Esophagus muscularis mucosa (tissue), 4 donors: ENCODE measurements at regions not wholly inside any gene's neighbourhood (a gene's known extent, or its start where the extent isn't known, plus 50 kb on each side); places are given as distances from the start of the nearest gene placed in this dataset.

Source experiments
- DNase-seq: peaks from one replicate; pipeline ENCODE4 v3.0.0-alpha.2; 2017; ENCODE audit errors: extremely low spot score
- H3K27ac ChIP-seq, 4 donors: fragments of 200-600 bp; sonication (generic); replicated peaks in 1 of 4; 1 replicate in 3 of 4; 2 replicates in 1 of 4; pipeline ENCODE4 v1.5.1; 2016 to 2019; ENCODE audit warnings: mild to moderate bottlenecking in 1 of 4
- H3K27me3 ChIP-seq, 4 donors: fragments of 200-600 bp; sonication (generic); one replicate each; pipeline versions ENCODE4 v1.5.1 to v1.6.0; 2016 to 2019
- H3K36me3 ChIP-seq, 4 donors: fragments of 200-600 bp; sonication (generic); one replicate each; pipeline ENCODE4 v1.5.1; 2016 to 2019
- H3K4me1 ChIP-seq, 4 donors: fragments of 200-600 bp; sonication (generic); one replicate each; pipeline ENCODE4 v1.5.1; 2016 to 2019
- H3K4me3 ChIP-seq, 4 donors: fragments of 200-600 bp; sonication (generic); 1 replicate in 2 of 4; 2 replicates in 2 of 4; pipeline ENCODE4 v1.5.1; 2016 to 2019; ENCODE audit warnings: mild to moderate bottlenecking in 4 of 4, moderate library complexity in 1 of 4
- H3K9me3 ChIP-seq, 4 donors: fragments of 200-600 bp; sonication (generic); 1 replicate in 3 of 4; 2 replicates in 1 of 4; pipeline ENCODE4 v1.5.1; 2016 to 2019
- EP300 ChIP-seq: sonication (generic); formaldehyde crosslinking; IDR thresholded peaks from one replicate; pipeline ENCODE4 v1.6.1; 2017; ENCODE audit warnings: antibody characterized with exemption
- POLR2A ChIP-seq: fragments of 450-650 bp; IDR thresholded peaks from one replicate; pipeline ENCODE4 v1.6.1; 2017; ENCODE audit warnings: antibody characterized with exemption, moderate library complexity, mild to moderate bottlenecking, low read depth
- POLR2AphosphoS5 ChIP-seq, 2 donors: sonication (generic); formaldehyde crosslinking; IDR thresholded peaks; one replicate each; pipeline ENCODE4 v1.6.1; 2017; ENCODE audit warnings: antibody characterized with exemption in 2 of 2
- WGBS: methylation state at CpG from one replicate; pipeline ENCODE4 v1.1.5; 2018; 5-methylcytosine and 5-hydroxymethylcytosine counted together
- intact Hi-C: fragments of 100-400 bp; cut with DNase I; formaldehyde crosslinking; loops from one replicate; pipeline ENCODE4 v1.15.1; 2023
- TF ChIP-seq, protein P1 (sequence below), 3 experiments: fragments of 200-600 bp in 2 of 3; fragments of 450-650 bp in 1 of 3; sonication (generic) in 2 of 3; IDR thresholded peaks; one replicate each; pipeline ENCODE4 v1.5.1; 2017 to 2019; ENCODE audit warnings: antibody characterized with exemption in 3 of 3, mild to moderate bottlenecking in 2 of 3, moderate library complexity in 1 of 3

DNA sequence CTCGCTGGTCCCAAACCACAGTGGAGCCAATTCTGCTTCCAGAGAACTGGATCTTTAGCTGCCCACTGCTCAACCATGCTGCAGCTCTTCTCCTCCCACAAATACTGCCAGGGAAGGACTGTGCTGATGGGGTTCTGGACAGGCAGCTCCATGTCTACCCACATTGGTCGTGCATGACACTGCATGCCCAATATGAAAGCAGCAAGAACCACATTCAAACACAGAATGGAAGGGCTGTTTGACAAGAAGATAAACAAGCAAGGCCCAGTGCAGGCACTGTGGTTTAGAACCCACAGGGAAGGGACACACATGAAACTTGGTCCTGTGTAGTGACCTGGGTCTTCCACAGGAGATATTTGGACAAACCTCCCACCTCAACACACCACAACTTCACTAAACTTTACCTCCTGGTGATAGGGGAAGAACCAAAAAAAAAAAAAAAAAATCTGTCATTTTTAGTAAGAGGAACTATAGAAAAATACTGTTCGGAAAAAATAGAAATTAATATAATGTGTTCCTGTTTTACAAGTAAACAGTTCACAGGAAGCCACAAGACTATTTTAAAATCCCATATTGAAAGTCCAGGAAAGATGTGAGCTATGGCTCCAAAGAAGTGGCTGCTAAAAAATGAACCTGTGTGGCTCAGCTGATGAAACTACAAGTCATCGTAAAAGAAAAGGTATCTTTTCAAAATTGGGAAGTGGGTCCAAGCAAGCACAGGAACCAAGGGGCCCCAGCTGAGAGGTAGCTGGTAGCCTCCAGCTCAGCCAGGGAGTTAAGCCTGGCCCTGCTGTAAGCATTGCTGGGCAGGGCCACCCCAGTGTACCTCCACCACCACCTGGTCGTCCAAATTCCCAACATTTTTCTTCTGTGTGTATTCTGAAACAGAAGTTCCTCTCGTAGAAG is 77.7 kb upstream of the ACAN start:
- DNase-seq: no peak
- Histone ChIP-seq H3K4me3 (no peak overlapping the region), H3K27me3 (peaks cover 0 to 11% (median 0%) of the 10 kb centered on the region in 4 donors), H3K36me3 (no peaks in the 10 kb centered on the region), H3K27ac (no peak overlapping the region), H3K4me1 (no peaks in the 10 kb centered on the region), H3K9me3 (peaks cover 0 to 4% (median 0%) of the 10 kb centered on the region in 4 donors)
- intact Hi-C loops: no loop called here
- 64% methylated on average over 5 of the region's 6 CpGs for WGBS
- TF ChIP-seq POLR2A: no peak
- no peak for TF ChIP-seq POLR2AphosphoS5 (IDR thresholded peaks at IDR 0.05)
- TF ChIP-seq, protein P1, sequence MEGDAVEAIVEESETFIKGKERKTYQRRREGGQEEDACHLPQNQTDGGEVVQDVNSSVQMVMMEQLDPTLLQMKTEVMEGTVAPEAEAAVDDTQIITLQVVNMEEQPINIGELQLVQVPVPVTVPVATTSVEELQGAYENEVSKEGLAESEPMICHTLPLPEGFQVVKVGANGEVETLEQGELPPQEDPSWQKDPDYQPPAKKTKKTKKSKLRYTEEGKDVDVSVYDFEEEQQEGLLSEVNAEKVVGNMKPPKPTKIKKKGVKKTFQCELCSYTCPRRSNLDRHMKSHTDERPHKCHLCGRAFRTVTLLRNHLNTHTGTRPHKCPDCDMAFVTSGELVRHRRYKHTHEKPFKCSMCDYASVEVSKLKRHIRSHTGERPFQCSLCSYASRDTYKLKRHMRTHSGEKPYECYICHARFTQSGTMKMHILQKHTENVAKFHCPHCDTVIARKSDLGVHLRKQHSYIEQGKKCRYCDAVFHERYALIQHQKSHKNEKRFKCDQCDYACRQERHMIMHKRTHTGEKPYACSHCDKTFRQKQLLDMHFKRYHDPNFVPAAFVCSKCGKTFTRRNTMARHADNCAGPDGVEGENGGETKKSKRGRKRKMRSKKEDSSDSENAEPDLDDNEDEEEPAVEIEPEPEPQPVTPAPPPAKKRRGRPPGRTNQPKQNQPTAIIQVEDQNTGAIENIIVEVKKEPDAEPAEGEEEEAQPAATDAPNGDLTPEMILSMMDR (IDR thresholded peaks at IDR 0.05): no peak
- no peak for TF ChIP-seq EP300

DNA sequence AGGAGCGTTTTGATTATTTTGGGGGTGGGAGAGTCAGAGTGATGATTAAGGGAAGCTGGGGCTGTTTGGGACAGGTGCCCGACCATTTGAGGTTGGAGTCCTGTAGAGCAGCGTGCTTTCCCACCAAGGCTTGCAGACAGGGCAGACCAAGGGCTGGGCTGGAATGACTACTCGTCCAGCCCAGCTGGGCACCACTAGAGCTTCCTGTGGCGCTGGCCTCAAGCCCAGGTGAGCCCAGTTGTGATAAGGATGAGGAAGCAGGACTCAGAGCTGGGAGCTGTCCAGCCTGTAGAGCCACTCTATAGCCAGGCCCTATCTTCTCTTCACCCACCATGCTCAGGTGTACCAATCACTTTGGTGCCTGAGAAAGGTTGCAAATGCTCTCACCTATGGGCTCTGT is 75.8 kb upstream of the ACAN start:
- intact Hi-C loops: no loop called here
- WGBS: 75% methylated on average over 5 of the region's 5 CpGs
- Histone ChIP-seq H3K9me3 (peaks cover 0 to 4% (median 0%) of the 10 kb centered on the region in 4 donors), H3K36me3 (no peaks in the 10 kb centered on the region), H3K4me1 (no peaks in the 10 kb centered on the region), H3K27ac (no peak overlapping the region), H3K4me3 (no peak overlapping the region), H3K27me3 (peaks cover 0 to 6% (median 0%) of the 10 kb centered on the region in 4 donors)
- TF ChIP-seq POLR2AphosphoS5 (IDR thresholded peaks at IDR 0.05) (no peak), EP300 (no peak), POLR2A (no peak)
- TF ChIP-seq, protein P1 (IDR thresholded peaks at IDR 0.05): no peak
- DNase-seq: no peak

DNA sequence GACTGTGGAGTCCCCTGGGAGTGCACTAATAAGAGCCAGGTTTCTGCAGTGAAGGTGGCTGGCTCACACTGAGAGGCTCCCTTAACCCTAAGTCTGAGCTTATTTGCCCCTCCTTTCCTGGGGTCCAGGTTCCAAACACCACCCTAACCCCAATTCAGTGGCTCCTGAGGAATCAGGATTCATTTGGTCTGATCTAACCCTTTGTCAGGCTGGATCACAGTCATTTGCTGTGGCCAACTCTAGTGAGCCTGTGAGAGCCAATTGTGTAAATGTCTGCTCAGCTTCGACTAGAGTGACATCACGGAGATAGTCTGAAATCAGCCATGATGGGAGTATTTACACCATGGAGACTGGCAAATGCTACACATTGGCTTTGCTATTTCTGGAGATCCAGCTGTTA is 73.7 kb upstream of the ACAN start:
- no peak overlapping the region for H3K27ac ChIP-seq
- H3K27me3 ChIP-seq: peaks cover 0 to 9% (median 0%) of the 10 kb centered on the region in 4 donors
- DNase-seq: no peak
- intact Hi-C loops: no loop called here
- no peaks in the 10 kb centered on the region for H3K4me1 ChIP-seq
- WGBS: 92% methylated on average over 2 of the region's 2 CpGs
- no peaks in the 10 kb centered on the region for H3K9me3 ChIP-seq
- no peaks in the 10 kb centered on the region for H3K36me3 ChIP-seq
- TF ChIP-seq EP300 (no peak), POLR2A (no peak), POLR2AphosphoS5 (IDR thresholded peaks at IDR 0.05) (no peak)
- TF ChIP-seq, protein P1 (IDR thresholded peaks at IDR 0.05): no peak
- no peak overlapping the region for H3K4me3 ChIP-seq

DNA sequence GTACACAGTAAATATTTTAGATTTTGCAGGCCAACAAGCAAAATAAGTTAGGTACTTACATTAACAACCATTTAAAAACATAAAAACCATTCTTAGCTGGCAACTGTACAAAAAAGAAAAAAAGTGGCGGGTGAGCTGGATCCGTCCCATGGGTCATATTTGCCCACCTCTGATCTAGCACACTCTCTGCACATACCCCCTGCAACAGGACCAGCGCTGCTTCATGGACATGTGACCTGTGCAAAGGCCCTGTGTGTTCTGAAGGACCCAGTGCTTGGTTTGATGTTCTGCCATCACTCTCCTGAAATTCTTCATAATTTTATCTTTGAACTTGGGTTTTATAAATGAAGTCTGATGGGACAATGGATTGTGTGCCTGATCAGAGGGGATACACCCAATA is 72.5 kb upstream of the ACAN start:
- no peaks in the 10 kb centered on the region for H3K9me3 ChIP-seq
- intact Hi-C loops: no loop called here
- no peaks in the 10 kb centered on the region for H3K36me3 ChIP-seq
- no peak for DNase-seq
- 93% methylated on average over 3 of the region's 3 CpGs for WGBS
- TF ChIP-seq POLR2A (no peak), EP300 (no peak), POLR2AphosphoS5 (IDR thresholded peaks at IDR 0.05) (no peak)
- TF ChIP-seq, protein P1 (IDR thresholded peaks at IDR 0.05): no peak
- no peak overlapping the region for H3K27ac ChIP-seq
- peaks cover 0 to 5% (median 0%) of the 10 kb centered on the region in 4 donors for H3K27me3 ChIP-seq
- no peak overlapping the region for H3K4me3 ChIP-seq
- H3K4me1 ChIP-seq: no peaks in the 10 kb centered on the region
